GM12878 (cell line): ENCODE measurements at regions not wholly inside any gene's neighbourhood (a gene's known extent, or its start where the extent isn't known, plus 50 kb on each side); places are given as distances from the start of the nearest gene placed in this dataset.

ENCODE experiments used
- ATAC-seq: fragments of 200-7000 bp; cut with Tn5 transposase; 3 replicates; pipeline ENCODE4 v1.9.1; 2020; ENCODE audit warnings: mild to moderate bottlenecking, moderate library complexity
- BruUV-seq: library from RNA; stranded (reverse); fragments of 400-500 nt; replicated peaks from 2 replicates; lab custom pipeline; 2021; lab: Mats Ljungman, UMichigan
- CTCF ChIA-PET: fragments of 300-600 bp; sonication (Branson Sonifier 250); formaldehyde crosslinking; extraction: SDS; loops from one replicate; lab custom pipeline; 2021; ENCODE audit warnings: inconsistent platforms; lab: Yijun Ruan, JAX
- POLR2A ChIA-PET: fragments of 350-600 bp; formaldehyde crosslinking; extraction: SDS; loops from one replicate; lab custom pipeline; 2021; ENCODE audit warnings: inconsistent platforms; lab: Charles Lee
- RAD21 ChIA-PET: fragments of 300-600 bp; sonication (Branson Sonifier 250); formaldehyde crosslinking; loops from one replicate; lab custom pipeline; 2023; ENCODE audit warnings: antibody characterized with exemption; ENCODE audit not compliant: unreplicated experiment; lab: Charles Lee
- SMC1A ChIA-PET: fragments of 300-600 bp; sonication (Branson Sonifier 250); formaldehyde crosslinking; loops from one replicate; lab custom pipeline; 2023; ENCODE audit not compliant: unreplicated experiment, uncharacterized antibody; lab: Charles Lee
- DNase-seq: peaks from one replicate; pipeline ENCODE4 v3.0.0-alpha.2; 2011; ENCODE audit warnings: low read depth, low spot score
- FAIRE-seq: peaks from 3 replicates; lab custom pipeline; 2011; peaks lifted over from hg19 to GRCh38; lab: Jason Lieb, UNC
- H2AFZ ChIP-seq: 2 replicates; pipeline ENCODE4 v1.6.0; 2011; ENCODE audit warnings: low read depth, low read length, control low read depth; ENCODE audit not compliant: control insufficient read depth
- H3K27ac ChIP-seq: 2 replicates; pipeline ENCODE4 v1.5.1; 2011; ENCODE audit warnings: control low read depth; ENCODE audit not compliant: control insufficient read depth, insufficient read depth
- H3K27me3 ChIP-seq, 2 experiments: replicated peaks in 1 of 2; 2 replicates each; pipeline versions ENCODE4 v1.6.0 to v1.6.1; 2011; ENCODE audit warnings: low read length in 1 of 2; ENCODE audit not compliant: control insufficient read depth in 2 of 2, insufficient read depth in 2 of 2
- H3K36me3 ChIP-seq, 2 experiments: 2 replicates each; pipeline ENCODE4 v1.5.1; 2011; ENCODE audit warnings: low read length in 1 of 2; ENCODE audit not compliant: control insufficient read depth in 2 of 2, insufficient read depth in 2 of 2
- H3K4me1 ChIP-seq: 2 replicates; pipeline ENCODE4 v1.6.1; 2011; ENCODE audit warnings: mild to moderate bottlenecking, low read length, moderate library complexity, mixed read lengths; ENCODE audit not compliant: control insufficient read depth, insufficient read depth
- H3K4me2 ChIP-seq: 2 replicates; pipeline ENCODE4 v1.6.0; 2011; ENCODE audit warnings: control low read depth; ENCODE audit not compliant: control insufficient read depth, insufficient read depth
- H3K4me3 ChIP-seq: fragments of 200-600 bp; sonication (generic); 2 replicates; pipeline ENCODE4 v1.5.1; 2016
- H3K79me2 ChIP-seq: 2 replicates; pipeline ENCODE4 v1.6.0; 2011; ENCODE audit warnings: low read length; ENCODE audit not compliant: control insufficient read depth, insufficient read depth
- H3K9ac ChIP-seq: 2 replicates; pipeline ENCODE4 v1.8.0; 2011; ENCODE audit warnings: low read length, control low read depth, mixed read lengths; ENCODE audit not compliant: control insufficient read depth, insufficient read depth
- H3K9me3 ChIP-seq: replicated peaks from 3 replicates; pipeline ENCODE4 v1.5.1; 2011; ENCODE audit warnings: mild to moderate bottlenecking, low read length; ENCODE audit not compliant: control insufficient read depth, insufficient read depth
- H4K20me1 ChIP-seq: 2 replicates; pipeline ENCODE4 v1.6.0; 2011; ENCODE audit not compliant: control insufficient read depth, insufficient read depth
- CEBPB ChIP-seq, 2 experiments: fragments of 150-350 bp in 1 of 2; IDR thresholded peaks; 2 replicates each; pipeline ENCODE4 v1.6.1; 2012 to 2014; ENCODE audit warnings: low read depth in 2 of 2, low read length in 2 of 2, borderline replicate concordance in 1 of 2, inconsistent platforms in 1 of 2
- HDAC2 ChIP-seq: fragments of 200-600 bp; sonication (generic); IDR thresholded peaks from 2 replicates; pipeline ENCODE4 v1.6.1; 2017
- MYB ChIP-seq: fragments of 150-350 bp; IDR thresholded peaks from 2 replicates; pipeline ENCODE4 v1.6.1; 2014; ENCODE audit warnings: mild to moderate bottlenecking, low read depth, low read length, borderline replicate concordance
- MYC ChIP-seq: IDR thresholded peaks from 2 replicates; pipeline ENCODE4 v1.6.1; 2011; ENCODE audit warnings: mild to moderate bottlenecking, low read length, moderate library complexity, inconsistent platforms; ENCODE audit not compliant: insufficient read depth, insufficient replicate concordance, insufficient read length, severe bottlenecking
- NFXL1 ChIP-seq: fragments of 450-650 bp; IDR thresholded peaks from 2 replicates; pipeline ENCODE4 v1.6.1; 2017; ENCODE audit warnings: antibody characterized with exemption, mild to moderate bottlenecking, borderline replicate concordance
- NRF1 ChIP-seq: conservative IDR thresholded peaks from 2 replicates; pipeline ENCODE4 v1.6.1; 2011; ENCODE audit warnings: mild to moderate bottlenecking, low read depth, low read length, improper control_type of control experiment
- RB1 ChIP-seq: fragments of 450-650 bp; formaldehyde crosslinking; IDR thresholded peaks from 2 replicates; pipeline ENCODE4 v1.6.1; 2017; ENCODE audit warnings: mild to moderate bottlenecking, borderline replicate concordance
- SREBF1 ChIP-seq: IDR thresholded peaks from 2 replicates; pipeline ENCODE4 v1.6.1; 2012; ENCODE audit warnings: mild to moderate bottlenecking, low read length
- WGBS: methylation state at CpG from one replicate; pipeline ENCODE4 v1.1.6; 2016; ENCODE audit warnings: low lambda C conversion rate; ENCODE audit not compliant: insufficient replicate concordance, insufficient coverage; ENCODE audit errors: missing lambda C conversion rate; 5-methylcytosine and 5-hydroxymethylcytosine counted together
- in situ Hi-C: fragments of 300-500 bp; cut with MboI; formaldehyde crosslinking; loops from 9 replicates; pipeline ENCODE4 v1.14.3; 2018; ENCODE audit warnings: mixed read lengths
- intact Hi-C: fragments of 100-400 bp; cut with micrococcal nuclease; formaldehyde crosslinking; loops from one replicate; pipeline ENCODE4 v1.14.2; 2022; ENCODE audit not compliant: unreplicated experiment

DNA sequence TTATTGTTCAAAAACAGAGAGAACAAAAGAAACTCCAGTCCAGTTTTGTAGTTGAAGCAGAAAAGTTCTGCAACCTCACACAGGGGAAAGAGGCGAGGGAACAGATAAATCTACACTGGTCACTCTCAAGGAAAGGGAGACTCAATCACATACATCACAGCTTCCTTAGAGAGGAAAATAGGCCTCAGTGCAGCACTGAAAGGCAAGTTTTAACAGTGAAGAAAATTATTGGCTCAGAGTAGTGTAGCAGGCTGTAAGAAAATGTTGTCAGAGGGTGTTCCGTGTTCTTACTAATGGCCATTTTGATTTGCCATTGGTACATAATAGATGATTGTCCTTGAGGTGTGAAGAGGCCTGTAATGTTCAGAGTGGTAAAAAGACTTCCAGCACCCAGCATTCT lies 530.0 kb upstream of the CDH6 start:
- FAIRE-seq: no peak

GRCh38 chr5:30662373-30662772 lies 531.1 kb upstream of the CDH6 start:
- BruUV-seq: no TSS peak
- RAD21 ChIA-PET: no interaction called here
- no peaks in the 10 kb centered on the region for H4K20me1 ChIP-seq
- TF ChIP-seq MYC: no peak
- no peak for TF ChIP-seq SREBF1
- TF ChIP-seq, all 136 proteins: peak for 0
- Histone ChIP-seq H3K27ac (no peak overlapping the region), H3K4me2 (no peak overlapping the region), H3K4me3 (no peak overlapping the region), H3K79me2 (no peaks in the 10 kb centered on the region), H3K9me3 (no peaks in the 10 kb centered on the region), H3K4me1 (no peaks in the 10 kb centered on the region), H3K9ac (no peak overlapping the region), H3K36me3 (no peaks in the 10 kb centered on the region), H3K27me3 (no peaks in the 10 kb centered on the region), H2AFZ (no peak overlapping the region)
- ChIA-PET SMC1A (no interaction called here), POLR2A (no interaction called here), CTCF (no interaction called here)
- intact Hi-C loops: no loop called here
- no peak for ATAC-seq
- DNase-seq: no peak
- no peak for FAIRE-seq
- in situ Hi-C loops: no loop called here

More for the DNA sequence above, 530.0 kb upstream of the CDH6 start:
- Histone ChIP-seq H3K4me1 (no peaks in the 10 kb centered on the region), H3K4me3 (no peak overlapping the region), H2AFZ (no peak overlapping the region), H3K27ac (no peak overlapping the region), H3K27me3 (no peaks in the 10 kb centered on the region), H4K20me1 (no peaks in the 10 kb centered on the region)
- no peak for ATAC-seq
- RAD21 ChIA-PET: no interaction called here
- no peak for TF ChIP-seq MYB
- TF ChIP-seq NFXL1: no peak
- no peak for TF ChIP-seq NRF1
- no peak for TF ChIP-seq RB1
- no peak for TF ChIP-seq HDAC2
- TF ChIP-seq CEBPB (IDR thresholded peaks at IDR 0.05; ENCODE audit: borderline replicate concordance in 1 of 2, low read depth in 2 of 2, low read length in 2 of 2): no peak
- TF ChIP-seq, all 136 proteins: peak for 0
- in situ Hi-C loops (no loop called here), intact Hi-C loops (no loop called here)
- Histone ChIP-seq H3K4me2 (no peak overlapping the region), H3K79me2 (no peaks in the 10 kb centered on the region), H3K9me3 (no peaks in the 10 kb centered on the region), H3K9ac (no peak overlapping the region), H3K36me3 (no peaks in the 10 kb centered on the region)
- 20% methylated on average over 2 of the region's 2 CpGs for WGBS
- ChIA-PET POLR2A (no interaction called here), CTCF (no interaction called here), SMC1A (no interaction called here)
- BruUV-seq: no TSS peak
- no peak for DNase-seq
